Activated T-cell treated with anti-CD3 and anti-CD28 coated beads, Interleukin-2, amount 50 U/mL, for 4 hours (primary cell): ENCODE measurements at regions not wholly inside any gene's neighbourhood (a gene's known extent, or its start where the extent isn't known, plus 50 kb on each side); places are given as distances from the start of the nearest gene placed in this dataset.
A peak's percentile ranks its signal among the peaks of the same experiment; 100 is the strongest.

Experiments
- ATAC-seq, 2 donors: fragments of 200-7000 bp; cut with Tn5 transposase; one replicate each; pipeline ENCODE4 v1.10.0; 2021
- DNase-seq: peaks from one replicate; pipeline ENCODE4 v3.0.0-alpha.2; 2020
- H3K27me3 Mint-ChIP-seq: one replicate; pipeline ENCODE4 v1.8.0; 2021; ENCODE audit warnings: low read depth, mixed read lengths
- H3K36me3 Mint-ChIP-seq: one replicate; pipeline ENCODE4 v1.8.0; 2022; ENCODE audit warnings: mixed read lengths; ENCODE audit not compliant: insufficient read depth
- H3K4me1 Mint-ChIP-seq: one replicate; pipeline ENCODE4 v1.8.0; 2021; ENCODE audit warnings: low read depth, mixed read lengths
- H3K4me3 Mint-ChIP-seq: one replicate; pipeline ENCODE4 v1.8.0; 2021; ENCODE audit warnings: mild to moderate bottlenecking, moderate library complexity, mixed read lengths
- H3K9me3 Mint-ChIP-seq: one replicate; pipeline ENCODE4 v1.8.0; 2021; ENCODE audit warnings: mixed read lengths

DNA sequence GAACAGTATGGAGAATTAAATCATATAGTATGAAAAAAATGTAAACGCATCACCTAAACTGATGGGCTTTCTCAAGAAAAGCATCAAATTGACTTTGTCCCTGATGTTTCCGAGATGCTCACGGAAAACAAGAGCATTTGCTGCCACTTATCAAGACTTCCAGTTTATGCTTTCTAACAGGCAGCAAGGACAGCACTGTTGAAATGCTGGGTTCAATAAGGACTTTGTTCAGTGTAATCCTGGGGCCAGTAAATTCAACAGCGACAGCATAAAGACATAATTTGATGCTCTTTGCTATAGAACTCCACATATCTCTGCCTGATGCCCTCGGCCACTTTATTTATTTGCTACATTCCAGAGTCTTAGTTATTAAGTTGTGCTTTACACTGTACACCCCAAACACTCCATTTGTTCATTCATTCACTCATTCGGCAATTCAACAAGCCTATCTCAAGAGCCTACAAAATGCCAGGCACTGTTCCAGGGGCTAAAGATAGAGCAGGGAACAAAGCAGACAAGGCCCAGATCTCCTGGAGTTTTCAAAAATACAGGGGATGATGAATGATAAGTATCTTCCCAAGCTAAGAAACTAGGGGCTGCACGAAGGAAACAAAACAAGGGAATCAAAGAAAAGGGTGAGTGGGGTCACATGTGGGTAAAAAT lies 294.6 kb downstream of the ZNF608 start:
- Mint-ChIP-seq H3K4me1 (no peaks in the 10 kb centered on the region), H3K9me3 (peaks cover 3% of the 10 kb centered on the region), H3K36me3 (no peaks in the 10 kb centered on the region), H3K4me3 (no peak overlapping the region), H3K27me3 (no peaks in the 10 kb centered on the region)
- DNase-seq (no peak), ATAC-seq (no peak)

DNA sequence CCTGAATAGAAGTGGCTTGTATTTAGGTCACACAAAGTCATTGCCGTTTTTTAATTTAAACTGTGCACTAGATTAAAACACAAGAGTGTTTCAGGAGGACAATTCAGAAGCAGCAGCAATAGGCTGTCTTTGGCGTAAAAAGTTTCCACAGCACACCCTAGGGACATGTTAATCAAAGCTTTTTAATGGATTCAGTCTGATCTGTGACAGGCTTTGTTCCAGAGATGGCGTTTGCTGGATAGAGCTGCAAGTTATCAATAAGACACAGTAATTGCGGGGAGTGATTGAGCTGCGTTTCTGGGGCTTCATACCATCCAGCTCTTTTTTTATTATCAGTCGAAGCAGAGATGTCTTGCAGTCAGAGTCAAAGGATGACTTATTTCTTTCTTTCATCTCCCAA lies 300.3 kb downstream of the ZNF608 start:
- Mint-ChIP-seq H3K4me3 (no peak overlapping the region), H3K27me3 (no peaks in the 10 kb centered on the region), H3K4me1 (no peaks in the 10 kb centered on the region), H3K36me3 (no peaks in the 10 kb centered on the region), H3K9me3 (peaks cover 3% of the 10 kb centered on the region)
- no peak for ATAC-seq
- no peak for DNase-seq

DNA sequence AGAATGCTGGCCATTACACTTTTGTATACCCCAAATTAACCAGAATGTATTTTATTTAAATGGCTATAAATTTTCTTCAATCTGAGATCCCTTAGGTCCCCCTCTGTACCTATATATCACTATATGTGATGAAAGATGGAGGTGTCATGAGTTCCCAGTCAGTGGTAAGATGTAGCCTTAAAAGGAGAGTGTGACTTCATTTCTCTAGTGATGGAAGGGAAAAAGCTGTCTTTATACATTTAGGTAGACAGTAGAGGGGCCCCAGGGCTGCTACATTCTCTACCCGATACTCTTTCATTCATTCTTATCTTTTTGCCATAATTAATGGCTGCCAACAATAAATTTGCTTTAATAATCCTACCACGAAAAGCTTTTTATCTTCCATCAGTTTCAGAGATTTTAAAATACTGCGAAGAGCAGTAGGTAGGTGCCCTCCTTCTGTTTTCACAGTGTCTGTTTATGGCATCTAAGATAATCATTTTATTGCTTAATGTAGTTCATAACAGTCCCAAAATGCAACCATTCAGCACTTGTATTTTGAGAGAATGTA lies 301.3 kb downstream of the ZNF608 start:
- no peaks in the 10 kb centered on the region for H3K27me3 Mint-ChIP-seq
- H3K4me1 Mint-ChIP-seq = no peaks in the 10 kb centered on the region
- peaks cover 3% of the 10 kb centered on the region for H3K9me3 Mint-ChIP-seq
- DNase-seq (no peak), ATAC-seq (no peak)
- no peak overlapping the region for H3K4me3 Mint-ChIP-seq
- no peaks in the 10 kb centered on the region for H3K36me3 Mint-ChIP-seq

DNA sequence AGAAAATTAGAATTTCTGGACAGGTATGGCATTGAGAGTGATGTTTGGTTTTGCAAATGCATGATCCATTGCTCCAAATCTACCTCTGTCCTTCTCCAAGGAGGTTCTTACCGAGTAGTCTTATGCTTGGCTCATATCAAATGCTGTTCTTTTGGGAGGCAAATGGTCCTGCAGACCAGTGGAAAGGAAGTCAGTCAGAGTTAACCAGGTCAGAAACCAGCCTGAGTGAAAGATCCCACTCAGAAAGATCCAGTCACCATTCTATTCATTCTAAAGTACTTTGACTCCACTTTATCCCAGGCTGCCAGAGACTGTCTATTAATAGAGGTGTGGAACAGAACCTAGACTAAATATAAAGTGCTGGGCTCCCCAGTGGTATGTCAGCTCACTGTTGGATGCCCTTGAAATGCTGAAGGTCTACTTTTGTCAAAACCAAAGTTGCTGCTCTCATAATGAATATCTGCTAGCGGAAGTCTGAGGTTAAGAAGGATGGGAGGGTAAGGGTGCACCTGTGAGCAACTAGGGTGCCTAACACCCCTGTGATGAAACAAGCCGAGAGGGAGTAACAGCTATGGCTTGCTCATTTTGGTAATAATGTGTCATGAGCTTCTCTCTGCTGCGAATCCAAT lies 302.2 kb downstream of the ZNF608 start:
- ATAC-seq = peak; percentile 27 to 38
- Mint-ChIP-seq H3K4me3 (no peak overlapping the region), H3K27me3 (no peaks in the 10 kb centered on the region), H3K36me3 (no peaks in the 10 kb centered on the region), H3K4me1 (no peaks in the 10 kb centered on the region), H3K9me3 (peaks cover 3% of the 10 kb centered on the region)
- DNase-seq = no peak

DNA sequence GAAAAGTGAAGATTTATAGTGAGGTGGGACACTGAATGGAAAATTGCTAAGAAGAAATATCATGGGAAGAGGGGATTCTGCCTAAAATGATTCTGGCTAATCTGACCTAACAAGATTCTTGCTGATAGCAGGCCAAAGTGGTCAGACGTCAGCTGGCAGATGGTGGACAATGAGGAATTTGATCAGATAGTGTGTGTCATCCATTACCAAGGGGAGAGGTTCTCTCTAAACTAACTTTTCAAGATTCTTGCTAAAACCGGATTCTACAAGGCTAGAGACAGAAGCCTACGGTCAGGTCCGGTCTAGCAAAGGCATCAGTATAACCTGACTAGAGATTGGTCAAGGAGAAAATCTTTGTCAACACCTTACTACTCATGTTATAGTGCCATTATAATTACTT lies 306.0 kb downstream of the ZNF608 start:
- Mint-ChIP-seq H3K27me3 (no peaks in the 10 kb centered on the region), H3K36me3 (no peaks in the 10 kb centered on the region), H3K4me3 (no peak overlapping the region), H3K9me3 (peaks cover 4% of the 10 kb centered on the region), H3K4me1 (no peaks in the 10 kb centered on the region)
- ATAC-seq (no peak), DNase-seq (no peak)

DNA sequence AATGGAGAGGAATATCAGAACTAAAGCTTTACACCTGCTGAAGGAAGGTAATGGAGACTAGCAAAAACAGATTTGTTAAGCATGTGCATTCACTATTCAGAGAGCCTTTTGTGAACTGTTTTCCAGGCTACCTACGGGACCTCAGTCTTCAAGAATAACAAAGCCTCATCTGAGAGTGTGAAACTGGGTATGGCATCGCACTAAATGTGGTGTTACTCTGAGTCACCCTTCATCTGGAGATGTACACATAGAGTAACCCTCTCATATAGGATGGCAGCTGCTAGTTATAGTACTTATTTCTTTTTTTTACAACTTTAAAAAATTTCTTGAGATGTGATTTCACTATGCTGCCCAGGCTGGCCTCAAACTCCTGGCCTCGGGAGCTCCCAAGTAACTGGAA lies 306.8 kb downstream of the ZNF608 start:
- Mint-ChIP-seq H3K36me3 (no peaks in the 10 kb centered on the region), H3K4me1 (no peaks in the 10 kb centered on the region)
- no peak for ATAC-seq

DNA sequence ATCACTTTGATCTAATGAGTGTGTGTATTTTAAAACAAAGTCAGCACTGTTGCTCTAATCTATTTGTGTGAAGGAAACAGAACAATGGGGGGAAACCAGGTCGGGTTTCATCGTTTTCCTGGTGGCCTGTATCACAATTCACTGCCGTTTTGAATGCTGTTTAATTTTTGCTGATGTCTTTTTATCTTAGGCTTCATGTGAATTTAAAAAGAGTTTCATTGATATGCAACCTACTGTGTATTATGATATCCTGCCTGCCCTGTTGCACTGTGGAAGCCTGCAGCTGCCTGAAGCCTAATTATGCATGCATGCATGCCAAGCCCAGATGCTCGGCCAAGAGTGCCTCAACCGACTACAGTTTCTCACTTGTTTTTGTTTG lies 307.5 kb downstream of the ZNF608 start:
- Mint-ChIP-seq H3K27me3 (no peaks in the 10 kb centered on the region), H3K4me3 (no peak overlapping the region), H3K4me1 (no peaks in the 10 kb centered on the region), H3K36me3 (no peaks in the 10 kb centered on the region), H3K9me3 (peaks cover 12% of the 10 kb centered on the region)
- ATAC-seq = no peak
- DNase-seq = no peak

More for the DNA sequence above, 306.8 kb downstream of the ZNF608 start:
- Mint-ChIP-seq H3K9me3 (peaks cover 6% of the 10 kb centered on the region), H3K4me3 (no peak overlapping the region), H3K27me3 (no peaks in the 10 kb centered on the region)
- no peak for DNase-seq

DNA sequence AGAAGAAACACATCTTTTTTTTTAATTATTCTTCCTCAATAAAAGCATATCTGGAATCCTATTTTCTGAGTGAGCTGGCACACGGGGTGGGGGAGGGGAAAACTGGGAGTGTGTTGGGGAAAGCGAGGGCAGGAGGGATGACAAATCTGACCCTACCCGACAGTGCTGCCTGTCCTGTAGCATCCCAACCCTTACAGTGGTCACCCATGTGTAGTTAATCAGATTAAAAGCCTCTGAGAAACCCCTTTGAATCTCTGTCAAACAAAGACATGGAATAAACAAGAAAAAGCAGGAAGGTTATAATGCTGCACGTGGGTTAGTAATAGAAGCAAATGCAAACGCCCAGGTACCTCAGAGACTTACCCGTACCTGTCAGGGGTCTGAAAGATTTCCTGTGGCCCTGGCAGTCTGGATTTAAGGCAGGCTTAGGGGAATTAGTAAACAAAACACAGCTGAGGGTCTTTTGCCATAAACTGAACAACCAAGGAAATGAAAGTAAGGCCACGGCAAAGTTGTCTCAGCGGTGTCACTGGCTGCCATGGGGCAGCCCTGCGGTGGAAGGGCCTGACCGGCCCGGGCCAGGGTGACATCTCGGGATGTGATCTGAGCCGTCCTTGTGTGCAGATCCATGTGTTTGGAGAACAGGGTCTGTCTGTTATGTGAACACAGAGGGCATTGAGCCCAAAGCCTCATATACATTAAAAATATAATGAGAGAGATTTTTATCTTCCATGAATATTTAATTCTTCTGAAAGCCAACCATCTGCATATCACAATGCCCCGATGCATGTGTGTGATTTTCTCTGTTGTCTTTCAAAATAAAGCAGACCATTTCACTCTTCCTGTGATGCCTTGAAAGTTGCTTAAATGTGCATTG lies 308.2 kb downstream of the ZNF608 start:
- no peak for DNase-seq
- H3K4me1 Mint-ChIP-seq = no peaks in the 10 kb centered on the region
- H3K27me3 Mint-ChIP-seq = no peaks in the 10 kb centered on the region

DNA sequence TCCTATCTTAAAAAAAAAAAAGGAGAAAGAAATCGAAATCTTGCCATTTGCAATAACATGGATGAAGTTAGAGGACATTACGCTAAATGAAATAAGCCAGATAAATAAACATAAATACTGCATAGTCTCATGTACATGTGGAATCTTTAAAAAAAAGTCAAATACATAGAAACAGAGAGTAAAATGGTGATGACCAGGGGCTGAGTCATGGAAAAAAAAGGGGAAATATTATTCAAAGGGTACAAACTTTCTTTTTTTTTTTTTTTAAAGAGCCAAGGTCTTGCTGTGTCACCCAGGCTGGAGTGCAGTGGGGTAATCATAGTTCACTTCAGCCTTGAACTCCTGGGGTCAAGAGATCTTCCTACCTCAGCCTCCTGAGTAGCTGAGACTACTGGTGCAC lies 310.1 kb downstream of the ZNF608 start:
- H3K4me3 Mint-ChIP-seq = no peak overlapping the region
- ATAC-seq = no peak

More for the DNA sequence above, 308.2 kb downstream of the ZNF608 start:
- Mint-ChIP-seq H3K9me3 (peaks cover 15% of the 10 kb centered on the region), H3K4me3 (no peak overlapping the region), H3K36me3 (no peaks in the 10 kb centered on the region)
- no peak for ATAC-seq

DNA sequence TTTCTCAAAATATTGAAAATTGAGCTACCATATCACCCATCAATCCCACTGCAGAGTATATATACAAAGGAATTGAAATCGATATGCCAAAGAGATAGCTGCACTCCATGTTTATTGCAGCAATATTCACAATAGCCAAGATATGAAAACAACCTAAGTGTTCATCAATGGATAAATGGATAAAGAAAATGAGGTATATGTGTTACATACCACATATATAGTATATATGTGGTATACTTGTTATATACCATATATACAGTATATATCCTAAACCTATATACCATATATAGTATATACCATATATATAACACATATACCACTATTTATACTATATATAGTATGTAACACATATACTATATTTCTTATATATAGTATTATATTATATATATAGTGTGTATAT lies 313.3 kb downstream of the ZNF608 start:
- Mint-ChIP-seq H3K4me1 (no peaks in the 10 kb centered on the region), H3K4me3 (no peak overlapping the region), H3K27me3 (no peaks in the 10 kb centered on the region), H3K9me3 (peaks cover 31% of the 10 kb centered on the region), H3K36me3 (no peaks in the 10 kb centered on the region)
- DNase-seq = no peak
- no peak for ATAC-seq

More for the DNA sequence above, 310.1 kb downstream of the ZNF608 start:
- H3K9me3 Mint-ChIP-seq = peaks cover 23% of the 10 kb centered on the region
- no peaks in the 10 kb centered on the region for H3K4me1 Mint-ChIP-seq
- DNase-seq = no peak
- no peaks in the 10 kb centered on the region for H3K27me3 Mint-ChIP-seq
- H3K36me3 Mint-ChIP-seq = no peaks in the 10 kb centered on the region

DNA sequence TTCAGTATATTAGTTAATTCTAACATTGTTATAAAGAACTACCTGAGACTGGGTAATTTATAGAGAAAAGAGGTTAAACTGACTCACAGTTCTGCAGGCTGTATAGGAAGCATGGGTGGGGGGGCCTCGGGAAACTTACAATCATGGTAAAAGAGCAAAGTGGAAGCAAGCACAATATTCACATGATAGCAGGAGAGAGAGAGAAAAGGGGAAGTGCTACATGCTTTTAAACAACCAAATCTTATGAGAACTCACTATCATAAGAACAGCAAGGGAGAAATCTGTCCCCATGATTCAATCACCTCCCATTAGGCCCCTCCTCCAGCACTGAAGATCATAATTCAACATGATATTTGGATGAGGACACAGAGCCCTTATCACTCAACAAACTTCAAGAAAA lies 324.9 kb downstream of the ZNF608 start:
- no peak overlapping the region for H3K4me3 Mint-ChIP-seq
- ATAC-seq (no peak), DNase-seq (no peak)
- H3K36me3 Mint-ChIP-seq = no peaks in the 10 kb centered on the region
- H3K9me3 Mint-ChIP-seq = peaks cover 20% of the 10 kb centered on the region
- H3K4me1 Mint-ChIP-seq = no peaks in the 10 kb centered on the region
- H3K27me3 Mint-ChIP-seq = no peaks in the 10 kb centered on the region

DNA sequence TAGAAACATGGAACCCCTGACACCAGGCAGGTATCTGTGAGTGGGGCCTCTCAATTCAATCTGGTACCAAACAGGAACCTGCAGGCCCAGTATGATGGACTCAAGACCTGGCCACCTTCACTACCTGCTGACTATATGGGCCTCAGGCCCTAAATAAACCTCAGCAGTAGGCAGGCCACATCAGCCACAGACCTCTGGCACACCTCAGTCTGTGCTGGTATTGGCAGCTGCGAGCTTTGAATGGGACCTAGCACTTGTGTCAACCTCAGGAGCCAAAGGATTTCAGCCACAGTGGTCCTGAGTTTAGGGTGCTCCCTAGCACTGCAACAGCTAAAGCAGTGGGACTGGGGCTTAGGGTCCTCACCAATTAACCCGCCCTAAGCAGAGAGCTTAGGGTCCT lies 325.5 kb downstream of the ZNF608 start:
- ATAC-seq (no peak), DNase-seq (no peak)
- no peaks in the 10 kb centered on the region for H3K4me1 Mint-ChIP-seq
- H3K27me3 Mint-ChIP-seq = no peaks in the 10 kb centered on the region
- no peaks in the 10 kb centered on the region for H3K36me3 Mint-ChIP-seq
- H3K4me3 Mint-ChIP-seq = no peak overlapping the region
- H3K9me3 Mint-ChIP-seq = peaks cover 20% of the 10 kb centered on the region

DNA sequence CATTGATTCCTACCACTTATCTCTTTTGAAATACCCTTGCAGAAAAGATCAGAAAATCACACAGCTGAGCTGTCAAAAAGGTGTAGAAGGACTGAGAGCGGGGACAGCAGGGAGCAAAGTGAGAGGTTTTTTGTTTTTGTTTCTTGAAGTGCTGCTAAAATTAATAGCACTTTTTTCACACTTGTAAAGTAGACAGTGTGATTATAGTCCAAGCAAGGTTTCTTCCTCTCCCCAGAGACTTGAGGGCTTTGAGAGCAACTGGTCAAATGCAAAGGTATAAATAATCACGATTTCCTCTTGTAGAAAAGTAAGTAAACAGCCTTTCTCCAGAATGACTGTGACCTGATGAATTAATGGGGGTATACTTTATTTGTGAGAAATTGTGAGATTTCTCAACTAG lies 326.9 kb downstream of the ZNF608 start:
- no peak for ATAC-seq
- Mint-ChIP-seq H3K4me3 (no peak overlapping the region), H3K4me1 (no peaks in the 10 kb centered on the region), H3K9me3 (peaks cover 20% of the 10 kb centered on the region), H3K27me3 (no peaks in the 10 kb centered on the region), H3K36me3 (no peaks in the 10 kb centered on the region)
- no peak for DNase-seq

DNA sequence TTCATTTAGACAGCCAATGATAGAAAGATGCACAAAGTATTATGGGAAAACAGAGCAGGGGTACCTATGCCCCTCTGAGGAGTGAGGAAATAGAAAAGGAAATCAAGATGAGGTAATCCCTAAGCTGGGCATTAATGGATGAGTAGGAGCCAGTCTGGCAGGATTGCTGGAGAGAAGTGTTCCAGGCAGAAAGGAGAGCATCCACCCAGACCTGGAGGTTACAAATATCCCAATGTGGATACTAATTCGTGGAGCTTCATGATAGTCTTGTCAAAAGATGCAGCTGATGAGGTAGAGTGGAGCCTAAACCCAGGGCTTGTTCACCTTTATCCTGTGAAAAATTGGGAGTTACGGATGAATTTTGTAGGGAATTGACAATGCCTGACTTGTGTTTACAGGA lies 328.0 kb downstream of the ZNF608 start:
- ATAC-seq (no peak), DNase-seq (no peak)
- no peaks in the 10 kb centered on the region for H3K27me3 Mint-ChIP-seq
- no peak overlapping the region for H3K4me3 Mint-ChIP-seq
- peaks cover 15% of the 10 kb centered on the region for H3K9me3 Mint-ChIP-seq
- no peaks in the 10 kb centered on the region for H3K4me1 Mint-ChIP-seq
- H3K36me3 Mint-ChIP-seq = no peaks in the 10 kb centered on the region
